GM23338 (cell line): ENCODE measurements at regions not wholly inside any gene's neighbourhood (a gene's known extent, or its start where the extent isn't known, plus 50 kb on each side); places are given as distances from the start of the nearest gene placed in this dataset.

Experiments used
- CREB1 ChIP-seq: fragments of 250-450 bp; sonication (Bioruptor Pico); IDR thresholded peaks from 2 replicates; pipeline ENCODE4 v1.5.0; 2020; ENCODE audit warnings: low read depth, mild to moderate bottlenecking, moderate library complexity
- EZH2phosphoT487 ChIP-seq: fragments of 200-600 bp; sonication (generic); IDR thresholded peaks from one replicate; pipeline ENCODE4 v1.8.1; 2018; ENCODE audit warnings: antibody characterized with exemption; ENCODE audit not compliant: unreplicated experiment
- POLR2AphosphoS5 ChIP-seq: IDR thresholded peaks from 2 replicates; pipeline ENCODE4 v1.6.1; 2016; ENCODE audit warnings: antibody characterized with exemption, low read depth
- ZNF114 ChIP-seq: fragments of 250-450 bp; sonication (Bioruptor Pico); IDR thresholded peaks from 2 replicates; pipeline ENCODE4 v1.5.0; 2020; ENCODE audit warnings: mild to moderate bottlenecking, moderate library complexity
- TF ChIP-seq, protein P1 (sequence below), 2 experiments: fragments of 200-600 bp in 1 of 2; sonication (generic) in 1 of 2; conservative IDR thresholded peaks; 2 replicates each; pipeline versions ENCODE4 v1.5.1 to v1.6.1; 2016 to 2017; ENCODE audit warnings: antibody characterized with exemption in 2 of 2, low read depth in 2 of 2, mild to moderate bottlenecking in 2 of 2, moderate library complexity in 1 of 2
- TF ChIP-seq, protein P2 (sequence below): IDR thresholded peaks from one replicate; pipeline ENCODE4 v1.6.1; 2018; ENCODE audit warnings: antibody characterized with exemption; ENCODE audit not compliant: unreplicated experiment

DNA sequence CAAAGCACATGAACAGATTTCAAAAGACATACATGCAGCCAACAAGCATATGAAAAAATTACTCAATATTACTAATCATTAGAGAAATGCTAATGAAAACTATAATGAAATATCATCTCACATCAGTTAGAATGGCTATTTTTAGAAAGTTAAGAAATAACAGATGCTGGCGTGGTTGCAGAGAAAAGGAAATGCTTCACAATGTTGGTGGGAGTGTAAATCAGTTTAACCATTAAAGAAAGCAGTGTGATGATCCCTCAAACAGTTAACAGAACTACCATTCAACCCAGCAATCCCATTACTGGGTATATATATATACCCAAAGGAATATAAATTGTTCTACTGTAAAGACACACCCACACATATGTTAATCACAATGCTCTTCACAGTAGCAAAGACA lies 117.7 kb upstream of the SETBP1 start:
- TF ChIP-seq, protein P1, sequence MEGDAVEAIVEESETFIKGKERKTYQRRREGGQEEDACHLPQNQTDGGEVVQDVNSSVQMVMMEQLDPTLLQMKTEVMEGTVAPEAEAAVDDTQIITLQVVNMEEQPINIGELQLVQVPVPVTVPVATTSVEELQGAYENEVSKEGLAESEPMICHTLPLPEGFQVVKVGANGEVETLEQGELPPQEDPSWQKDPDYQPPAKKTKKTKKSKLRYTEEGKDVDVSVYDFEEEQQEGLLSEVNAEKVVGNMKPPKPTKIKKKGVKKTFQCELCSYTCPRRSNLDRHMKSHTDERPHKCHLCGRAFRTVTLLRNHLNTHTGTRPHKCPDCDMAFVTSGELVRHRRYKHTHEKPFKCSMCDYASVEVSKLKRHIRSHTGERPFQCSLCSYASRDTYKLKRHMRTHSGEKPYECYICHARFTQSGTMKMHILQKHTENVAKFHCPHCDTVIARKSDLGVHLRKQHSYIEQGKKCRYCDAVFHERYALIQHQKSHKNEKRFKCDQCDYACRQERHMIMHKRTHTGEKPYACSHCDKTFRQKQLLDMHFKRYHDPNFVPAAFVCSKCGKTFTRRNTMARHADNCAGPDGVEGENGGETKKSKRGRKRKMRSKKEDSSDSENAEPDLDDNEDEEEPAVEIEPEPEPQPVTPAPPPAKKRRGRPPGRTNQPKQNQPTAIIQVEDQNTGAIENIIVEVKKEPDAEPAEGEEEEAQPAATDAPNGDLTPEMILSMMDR (conservative IDR thresholded peaks at IDR 0.05; ENCODE audit: low read depth in 2 of 2) = no peak
- TF ChIP-seq CREB1 (CRISPR knock-in tag) (no peak), ZNF114 (CRISPR knock-in tag) (no peak), POLR2AphosphoS5 (no peak), EZH2phosphoT487 (no peak)
- TF ChIP-seq, protein P2, sequence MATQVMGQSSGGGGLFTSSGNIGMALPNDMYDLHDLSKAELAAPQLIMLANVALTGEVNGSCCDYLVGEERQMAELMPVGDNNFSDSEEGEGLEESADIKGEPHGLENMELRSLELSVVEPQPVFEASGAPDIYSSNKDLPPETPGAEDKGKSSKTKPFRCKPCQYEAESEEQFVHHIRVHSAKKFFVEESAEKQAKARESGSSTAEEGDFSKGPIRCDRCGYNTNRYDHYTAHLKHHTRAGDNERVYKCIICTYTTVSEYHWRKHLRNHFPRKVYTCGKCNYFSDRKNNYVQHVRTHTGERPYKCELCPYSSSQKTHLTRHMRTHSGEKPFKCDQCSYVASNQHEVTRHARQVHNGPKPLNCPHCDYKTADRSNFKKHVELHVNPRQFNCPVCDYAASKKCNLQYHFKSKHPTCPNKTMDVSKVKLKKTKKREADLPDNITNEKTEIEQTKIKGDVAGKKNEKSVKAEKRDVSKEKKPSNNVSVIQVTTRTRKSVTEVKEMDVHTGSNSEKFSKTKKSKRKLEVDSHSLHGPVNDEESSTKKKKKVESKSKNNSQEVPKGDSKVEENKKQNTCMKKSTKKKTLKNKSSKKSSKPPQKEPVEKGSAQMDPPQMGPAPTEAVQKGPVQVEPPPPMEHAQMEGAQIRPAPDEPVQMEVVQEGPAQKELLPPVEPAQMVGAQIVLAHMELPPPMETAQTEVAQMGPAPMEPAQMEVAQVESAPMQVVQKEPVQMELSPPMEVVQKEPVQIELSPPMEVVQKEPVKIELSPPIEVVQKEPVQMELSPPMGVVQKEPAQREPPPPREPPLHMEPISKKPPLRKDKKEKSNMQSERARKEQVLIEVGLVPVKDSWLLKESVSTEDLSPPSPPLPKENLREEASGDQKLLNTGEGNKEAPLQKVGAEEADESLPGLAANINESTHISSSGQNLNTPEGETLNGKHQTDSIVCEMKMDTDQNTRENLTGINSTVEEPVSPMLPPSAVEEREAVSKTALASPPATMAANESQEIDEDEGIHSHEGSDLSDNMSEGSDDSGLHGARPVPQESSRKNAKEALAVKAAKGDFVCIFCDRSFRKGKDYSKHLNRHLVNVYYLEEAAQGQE = no peak
